PC-9 (cell line): ENCODE measurements at regions not wholly inside any gene's neighbourhood (a gene's known extent, or its start where the extent isn't known, plus 50 kb on each side); places are given as distances from the start of the nearest gene placed in this dataset.

Experiments
- BruUV-seq: library from RNA; stranded (reverse); fragments of 400-500 nt; replicated peaks from 2 replicates; lab custom pipeline; 2021; lab: Mats Ljungman, UMichigan
- CTCF ChIA-PET: fragments of 300-600 bp; sonication (Branson Sonifier 250); formaldehyde crosslinking; loops from one replicate; lab custom pipeline; 2022; ENCODE audit warnings: antibody characterized with exemption; lab: Charles Lee
- POLR2A ChIA-PET: fragments of 300-600 bp; sonication (Branson Sonifier 250); formaldehyde crosslinking; loops from one replicate; lab custom pipeline; 2022; ENCODE audit warnings: antibody characterized with exemption; ENCODE audit not compliant: unreplicated experiment; lab: Charles Lee
- DNase-seq, 2 experiments: peaks; one replicate each; pipeline versions ENCODE4 v3.0.0 to v3.0.0-alpha.2; 2015 to 2022; ENCODE audit warnings: mixed read lengths in 1 of 2
- H2AFZ ChIP-seq: fragments of 200-600 bp; sonication (generic); 2 replicates; pipeline ENCODE4 v1.8.1; 2017; ENCODE audit warnings: antibody characterized with exemption
- H3F3A ChIP-seq: fragments of 200-600 bp; sonication (generic); 2 replicates; pipeline ENCODE4 v1.8.1; 2017; ENCODE audit warnings: antibody characterized with exemption, mild to moderate bottlenecking, low read depth; ENCODE audit not compliant: insufficient read depth
- H3K27ac ChIP-seq: fragments of 200-600 bp; sonication (generic); 2 replicates; pipeline ENCODE4 v1.6.1; 2016; ENCODE audit warnings: mixed run types
- H3K27me3 ChIP-seq: fragments of 200-600 bp; sonication (generic); 2 replicates; pipeline ENCODE4 v1.6.1; 2016; ENCODE audit warnings: low read depth, mixed run types; ENCODE audit not compliant: insufficient read depth
- H3K36me3 ChIP-seq: fragments of 200-600 bp; sonication (generic); 2 replicates; pipeline ENCODE4 v1.6.1; 2016; ENCODE audit warnings: low read depth, mixed run types
- H3K4me1 ChIP-seq: fragments of 200-600 bp; sonication (generic); replicated peaks from 2 replicates; pipeline ENCODE4 v1.6.1; 2016; ENCODE audit warnings: mixed run types; ENCODE audit not compliant: insufficient read depth
- H3K4me2 ChIP-seq: fragments of 200-600 bp; sonication (generic); 2 replicates; pipeline ENCODE4 v1.6.1; 2017; ENCODE audit warnings: mixed run types
- H3K4me3 ChIP-seq: fragments of 200-600 bp; sonication (generic); 2 replicates; pipeline ENCODE4 v1.6.1; 2016; ENCODE audit warnings: mixed run types
- H3K79me2 ChIP-seq: fragments of 200-600 bp; sonication (generic); 2 replicates; pipeline ENCODE4 v1.6.1; 2017; ENCODE audit warnings: low read depth, mixed run types
- H3K9me2 ChIP-seq: fragments of 200-600 bp; sonication (generic); 2 replicates; pipeline ENCODE4 v1.8.1; 2017; ENCODE audit warnings: mild to moderate bottlenecking; ENCODE audit not compliant: insufficient read depth
- H3K9me3 ChIP-seq: fragments of 200-600 bp; sonication (generic); 2 replicates; pipeline ENCODE4 v1.8.1; 2016; ENCODE audit warnings: low read depth; ENCODE audit not compliant: insufficient read depth
- H4K20me1 ChIP-seq: fragments of 200-600 bp; sonication (generic); 2 replicates; pipeline ENCODE4 v1.8.1; 2017; ENCODE audit not compliant: insufficient read depth
- EZH2 ChIP-seq: fragments of 200-600 bp; sonication (generic); IDR thresholded peaks from 2 replicates; pipeline ENCODE4 v1.8.0; 2017; ENCODE audit warnings: antibody characterized with exemption, low read depth
- intact Hi-C: fragments of 100-400 bp; cut with micrococcal nuclease; formaldehyde crosslinking; loops from one replicate; pipeline ENCODE4 v1.10.0; 2022; ENCODE audit not compliant: unreplicated experiment
- TF ChIP-seq, protein P1 (sequence below): fragments of 200-600 bp; sonication (generic); conservative IDR thresholded peaks from 2 replicates; pipeline ENCODE4 v1.6.1; 2017; ENCODE audit warnings: mixed run types, antibody characterized with exemption, mild to moderate bottlenecking, moderate library complexity

DNA sequence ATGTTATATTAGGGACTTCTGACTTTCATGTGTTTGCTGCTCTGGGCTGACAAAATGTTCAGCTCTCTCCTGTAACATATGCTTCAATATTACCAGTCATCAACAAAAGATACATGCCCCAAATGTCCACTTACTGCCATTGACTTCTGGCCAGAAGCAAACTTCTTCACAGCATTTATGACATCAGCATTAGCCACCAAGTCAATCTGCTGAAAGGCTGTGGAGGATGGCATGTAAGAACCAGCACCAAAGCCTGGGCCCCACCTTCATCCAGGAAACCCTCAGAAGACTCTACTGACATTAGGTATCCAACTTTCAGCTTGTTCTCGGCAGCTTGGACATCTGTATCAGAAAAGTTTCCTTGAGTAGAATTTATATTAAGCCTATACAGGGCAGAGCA lies 595.5 kb downstream of the COL12A1 start:
- intact Hi-C loops = no loop called here
- no peak for DNase-seq
- Histone ChIP-seq H3K36me3 (no peaks in the 10 kb centered on the region), H3K4me3 (no peak overlapping the region), H3F3A (no peaks in the 10 kb centered on the region), H3K79me2 (no peaks in the 10 kb centered on the region), H4K20me1 (no peaks in the 10 kb centered on the region), H3K27ac (no peak overlapping the region), H3K9me3 (no peaks in the 10 kb centered on the region), H3K4me2 (no peak overlapping the region), H3K9me2 (no peaks in the 10 kb centered on the region), H3K4me1 (peaks cover 22% of the 10 kb centered on the region), H3K27me3 (no peaks in the 10 kb centered on the region), H2AFZ (no peak overlapping the region; the same call in 1 of the 2 replicates)
- BruUV-seq = no TSS peak
- TF ChIP-seq EZH2 = no peak
- TF ChIP-seq, protein P1, sequence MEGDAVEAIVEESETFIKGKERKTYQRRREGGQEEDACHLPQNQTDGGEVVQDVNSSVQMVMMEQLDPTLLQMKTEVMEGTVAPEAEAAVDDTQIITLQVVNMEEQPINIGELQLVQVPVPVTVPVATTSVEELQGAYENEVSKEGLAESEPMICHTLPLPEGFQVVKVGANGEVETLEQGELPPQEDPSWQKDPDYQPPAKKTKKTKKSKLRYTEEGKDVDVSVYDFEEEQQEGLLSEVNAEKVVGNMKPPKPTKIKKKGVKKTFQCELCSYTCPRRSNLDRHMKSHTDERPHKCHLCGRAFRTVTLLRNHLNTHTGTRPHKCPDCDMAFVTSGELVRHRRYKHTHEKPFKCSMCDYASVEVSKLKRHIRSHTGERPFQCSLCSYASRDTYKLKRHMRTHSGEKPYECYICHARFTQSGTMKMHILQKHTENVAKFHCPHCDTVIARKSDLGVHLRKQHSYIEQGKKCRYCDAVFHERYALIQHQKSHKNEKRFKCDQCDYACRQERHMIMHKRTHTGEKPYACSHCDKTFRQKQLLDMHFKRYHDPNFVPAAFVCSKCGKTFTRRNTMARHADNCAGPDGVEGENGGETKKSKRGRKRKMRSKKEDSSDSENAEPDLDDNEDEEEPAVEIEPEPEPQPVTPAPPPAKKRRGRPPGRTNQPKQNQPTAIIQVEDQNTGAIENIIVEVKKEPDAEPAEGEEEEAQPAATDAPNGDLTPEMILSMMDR = no peak
- ChIA-PET CTCF (no interaction called here), POLR2A (no interaction called here)

DNA sequence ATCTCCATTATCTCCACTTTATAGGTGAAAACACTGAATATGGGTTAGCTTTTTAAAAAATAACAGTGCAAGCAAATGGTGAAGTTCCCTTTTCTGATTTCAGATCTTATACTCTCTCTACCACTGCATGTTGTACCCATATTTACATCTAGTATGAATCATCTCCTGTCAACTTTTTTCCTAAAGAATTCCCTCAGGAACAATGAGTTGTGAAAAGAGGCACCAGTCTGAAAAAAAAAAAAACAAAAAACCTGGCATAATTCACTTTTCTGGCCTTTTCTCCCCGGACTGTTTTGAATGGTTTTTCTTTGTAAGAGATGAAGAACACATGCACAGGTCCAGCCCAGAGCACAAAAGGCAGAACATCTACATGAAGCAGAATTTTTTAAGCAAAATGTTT lies 596.0 kb downstream of the COL12A1 start:
- CTCF ChIA-PET = no interaction called here
- Histone ChIP-seq H2AFZ (no peak overlapping the region), H3K27ac (no peak overlapping the region), H3K4me1 (peaks cover 22% of the 10 kb centered on the region), H3F3A (no peaks in the 10 kb centered on the region), H3K4me3 (no peak overlapping the region), H3K9me3 (no peaks in the 10 kb centered on the region), H4K20me1 (no peaks in the 10 kb centered on the region), H3K27me3 (no peaks in the 10 kb centered on the region), H3K4me2 (no peak overlapping the region), H3K9me2 (no peaks in the 10 kb centered on the region), H3K79me2 (no peaks in the 10 kb centered on the region), H3K36me3 (no peaks in the 10 kb centered on the region)
- intact Hi-C loops = loop anchor here (10.0 kb wide), 1 partner anchor 595 kb away; the partner anchor contains the start of gene COL12A1
- TF ChIP-seq, protein P1 = no peak
- no peak for TF ChIP-seq EZH2
- BruUV-seq = no TSS peak
- DNase-seq = no peak
- POLR2A ChIA-PET = no interaction called here

DNA sequence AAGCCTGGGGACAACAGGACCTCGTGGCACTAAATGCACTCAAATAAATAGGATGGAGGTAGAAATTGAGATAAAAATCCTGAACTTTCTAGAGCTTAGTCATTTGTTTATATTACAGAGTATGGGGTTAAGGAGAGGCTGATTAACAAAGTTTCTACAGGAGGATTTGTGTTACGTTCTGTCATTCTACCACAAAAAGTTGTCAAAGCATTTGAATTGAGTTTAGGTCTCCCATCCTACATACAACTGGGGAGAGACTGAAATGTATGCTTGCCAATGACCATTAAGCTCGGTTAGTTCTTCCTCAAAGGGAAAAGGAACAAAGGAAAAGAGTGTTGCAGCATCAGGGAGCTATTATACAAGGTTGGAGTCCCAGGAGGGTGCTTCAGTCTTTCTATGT lies 597.9 kb downstream of the COL12A1 start:
- H3K36me3 ChIP-seq = no peaks in the 10 kb centered on the region
- CTCF ChIA-PET = no interaction called here
- no peaks in the 10 kb centered on the region for H3K9me3 ChIP-seq
- H3K27ac ChIP-seq = no peak overlapping the region
- H2AFZ ChIP-seq = no peak overlapping the region
- H3K4me2 ChIP-seq = no peak overlapping the region
- BruUV-seq = no TSS peak
- no peaks in the 10 kb centered on the region for H3K27me3 ChIP-seq
- no peak overlapping the region for H3K4me3 ChIP-seq
- intact Hi-C loops = loop anchor here (10.0 kb wide), 1 partner anchor 597 kb away; the partner anchor contains the start of gene COL12A1
- no peaks in the 10 kb centered on the region for H3K9me2 ChIP-seq
- H3K4me1 ChIP-seq = peaks cover 22% of the 10 kb centered on the region
- no peaks in the 10 kb centered on the region for H3K79me2 ChIP-seq
- no peaks in the 10 kb centered on the region for H3F3A ChIP-seq
- DNase-seq = no peak
- H4K20me1 ChIP-seq = no peaks in the 10 kb centered on the region
- POLR2A ChIA-PET = no interaction called here
- no peak for TF ChIP-seq EZH2
- TF ChIP-seq, protein P1 = no peak
